ENCODE measurements at regions not wholly inside any gene's neighbourhood (a gene's known extent, or its start where the extent isn't known, plus 50 kb on each side); places are given as distances from the start of the nearest gene placed in this dataset.

- H3K4me1 ChIP-seq, result no peaks in the 10 kb centered on the region
- H3K36me3 ChIP-seq (replicated peaks), result no peaks in the 10 kb centered on the region
- peaks cover 5% of the 10 kb centered on the region; the same call in 1 of the 2 replicates for H3K27me3 ChIP-seq (ENCODE audit: low read depth)
- no peaks in the 10 kb centered on the region for H3K9me3 ChIP-seq
- H3K4me3 ChIP-seq, result no peak overlapping the region
- DNase-seq (ENCODE audit: low spot score in 2 of 2), result no peak
- in situ Hi-C loops (cut with MboI; ENCODE audit: low sequenced_read_pairs), result no loop called here
These were observed 146.4 kb upstream of the SMIM23 start for GRCh38 chr5:171639205-171639621.

GRCh38 chr5:171639966-171640365, 145.7 kb upstream of the SMIM23 start:
- in situ Hi-C loops (cut with MboI; ENCODE audit: low sequenced_read_pairs), result no loop called here
- H3K4me3 ChIP-seq, result no peak overlapping the region

GRCh38 chr5:171640480-171640879, 145.1 kb upstream of the SMIM23 start:
- Histone ChIP-seq H3K9me3 (no peaks in the 10 kb centered on the region), H3K4me3 (no peak overlapping the region), H3K27me3 (ENCODE audit: low read depth) (peaks cover 5% of the 10 kb centered on the region; the same call in 1 of the 2 replicates), H3K36me3 (replicated peaks) (no peaks in the 10 kb centered on the region), H3K4me1 (no peaks in the 10 kb centered on the region)
- DNase-seq (ENCODE audit: low spot score in 2 of 2), result no peak
- in situ Hi-C loops (cut with MboI; ENCODE audit: low sequenced_read_pairs), result no loop called here

More at GRCh38 chr5:171639966-171640365, 145.7 kb upstream of the SMIM23 start:
- Histone ChIP-seq H3K9me3 (no peaks in the 10 kb centered on the region), H3K4me1 (no peaks in the 10 kb centered on the region), H3K27me3 (ENCODE audit: low read depth) (peaks cover 5% of the 10 kb centered on the region; the same call in 1 of the 2 replicates), H3K36me3 (replicated peaks) (no peaks in the 10 kb centered on the region)
- DNase-seq (ENCODE audit: low spot score in 2 of 2), result no peak

- Histone ChIP-seq H3K9me3 (no peaks in the 10 kb centered on the region), H3K36me3 (replicated peaks) (no peaks in the 10 kb centered on the region), H3K27me3 (ENCODE audit: low read depth) (peaks cover 5% of the 10 kb centered on the region; the same call in 1 of the 2 replicates), H3K4me3 (no peak overlapping the region), H3K4me1 (no peaks in the 10 kb centered on the region)
- in situ Hi-C loops (cut with MboI; ENCODE audit: low sequenced_read_pairs), result no loop called here
- no peak for DNase-seq (ENCODE audit: low spot score in 2 of 2)
These were observed 143.7 kb upstream of the SMIM23 start for GRCh38 chr5:171641891-171642290.

- H3K9me3 ChIP-seq, result no peaks in the 10 kb centered on the region
- DNase-seq (ENCODE audit: low spot score in 2 of 2), result no peak
- in situ Hi-C loops (cut with MboI; ENCODE audit: low sequenced_read_pairs), result no loop called here
- H3K36me3 ChIP-seq (replicated peaks), result no peaks in the 10 kb centered on the region
- H3K27me3 ChIP-seq (ENCODE audit: low read depth), result no peaks in the 10 kb centered on the region
- H3K4me1 ChIP-seq, result no peaks in the 10 kb centered on the region
- H3K4me3 ChIP-seq, result no peak overlapping the region
These were observed 142.7 kb upstream of the SMIM23 start for GRCh38 chr5:171642894-171643293.

- Histone ChIP-seq H3K4me1 (no peaks in the 10 kb centered on the region), H3K9me3 (no peaks in the 10 kb centered on the region), H3K36me3 (replicated peaks) (no peaks in the 10 kb centered on the region), H3K27me3 (ENCODE audit: low read depth) (0 out of 2 replicates have a peak, but pooled peaks cover 6% of the 10 kb centered on the region), H3K4me3 (no peak overlapping the region)
- in situ Hi-C loops (cut with MboI; ENCODE audit: low sequenced_read_pairs), result no loop called here
- DNase-seq (ENCODE audit: low spot score in 2 of 2), result no peak
These were observed 141.1 kb upstream of the SMIM23 start for GRCh38 chr5:171644536-171644935.

GRCh38 chr5:171646102-171647042, 139.2 kb upstream of the SMIM23 start:
- Histone ChIP-seq H3K4me1 (no peaks in the 10 kb centered on the region), H3K27me3 (ENCODE audit: low read depth) (0 out of 2 replicates have a peak, but pooled peaks cover 6% of the 10 kb centered on the region), H3K4me3 (no peak overlapping the region), H3K36me3 (replicated peaks) (no peaks in the 10 kb centered on the region), H3K9me3 (no peaks in the 10 kb centered on the region)
- DNase-seq (ENCODE audit: low spot score in 2 of 2), result no peak
- in situ Hi-C loops (cut with MboI; ENCODE audit: low sequenced_read_pairs), result no loop called here

GRCh38 chr5:171647043-171647903, 138.3 kb upstream of the SMIM23 start:
- DNase-seq (ENCODE audit: low spot score in 2 of 2), result no peak
- H3K4me1 ChIP-seq, result no peaks in the 10 kb centered on the region
- no peaks in the 10 kb centered on the region for H3K36me3 ChIP-seq (replicated peaks)
- H3K27me3 ChIP-seq (ENCODE audit: low read depth), result 0 out of 2 replicates have a peak, but pooled peaks cover 6% of the 10 kb centered on the region
- in situ Hi-C loops (cut with MboI; ENCODE audit: low sequenced_read_pairs), result no loop called here
- no peaks in the 10 kb centered on the region for H3K9me3 ChIP-seq
- H3K4me3 ChIP-seq, result no peak overlapping the region

GRCh38 chr5:171647904-171648260, 137.7 kb upstream of the SMIM23 start:
- in situ Hi-C loops (cut with MboI; ENCODE audit: low sequenced_read_pairs), result no loop called here

GRCh38 chr5:171648279-171649074, 137.1 kb upstream of the SMIM23 start:
- no peak for DNase-seq (ENCODE audit: low spot score in 2 of 2)
- no peak overlapping the region for H3K4me3 ChIP-seq
- H3K36me3 ChIP-seq (replicated peaks), result no peaks in the 10 kb centered on the region
- no peaks in the 10 kb centered on the region for H3K4me1 ChIP-seq
- 0 out of 2 replicates have a peak, but pooled peaks cover 10% of the 10 kb centered on the region for H3K27me3 ChIP-seq (ENCODE audit: low read depth)
- no peaks in the 10 kb centered on the region for H3K9me3 ChIP-seq
- in situ Hi-C loops (cut with MboI; ENCODE audit: low sequenced_read_pairs), result no loop called here

More at GRCh38 chr5:171647904-171648260, 137.7 kb upstream of the SMIM23 start:
- Histone ChIP-seq H3K9me3 (no peaks in the 10 kb centered on the region), H3K4me3 (no peak overlapping the region), H3K36me3 (replicated peaks) (no peaks in the 10 kb centered on the region), H3K27me3 (ENCODE audit: low read depth) (0 out of 2 replicates have a peak, but pooled peaks cover 6% of the 10 kb centered on the region), H3K4me1 (no peaks in the 10 kb centered on the region)
- no peak for DNase-seq (ENCODE audit: low spot score in 2 of 2)

- H3K4me1 ChIP-seq, result no peaks in the 10 kb centered on the region
- in situ Hi-C loops (cut with MboI; ENCODE audit: low sequenced_read_pairs), result no loop called here
These were observed 136.6 kb upstream of the SMIM23 start for GRCh38 chr5:171649075-171649401.

GRCh38 chr5:171650597-171650996, 135.0 kb upstream of the SMIM23 start:
- Histone ChIP-seq H3K36me3 (replicated peaks) (no peaks in the 10 kb centered on the region), H3K9me3 (no peaks in the 10 kb centered on the region), H3K27me3 (ENCODE audit: low read depth) (0 out of 2 replicates have a peak, but pooled peaks cover 10% of the 10 kb centered on the region), H3K4me1 (no peaks in the 10 kb centered on the region), H3K4me3 (no peak overlapping the region)
- no peak for DNase-seq (ENCODE audit: low spot score in 2 of 2)
- in situ Hi-C loops (cut with MboI; ENCODE audit: low sequenced_read_pairs), result no loop called here

More at GRCh38 chr5:171649075-171649401, 136.6 kb upstream of the SMIM23 start:
- no peak for DNase-seq (ENCODE audit: low spot score in 2 of 2)
- Histone ChIP-seq H3K4me3 (no peak overlapping the region), H3K9me3 (no peaks in the 10 kb centered on the region), H3K36me3 (replicated peaks) (no peaks in the 10 kb centered on the region), H3K27me3 (ENCODE audit: low read depth) (0 out of 2 replicates have a peak, but pooled peaks cover 10% of the 10 kb centered on the region)

- no peaks in the 10 kb centered on the region for H3K4me1 ChIP-seq
- no peak overlapping the region for H3K4me3 ChIP-seq
- H3K36me3 ChIP-seq (replicated peaks), result no peaks in the 10 kb centered on the region
- in situ Hi-C loops (cut with MboI; ENCODE audit: low sequenced_read_pairs), result no loop called here
- no peak for DNase-seq (ENCODE audit: low spot score in 2 of 2)
- H3K9me3 ChIP-seq, result no peaks in the 10 kb centered on the region
- H3K27me3 ChIP-seq (ENCODE audit: low read depth), result 0 out of 2 replicates have a peak, but pooled peaks cover 10% of the 10 kb centered on the region
These were observed 134.5 kb upstream of the SMIM23 start for GRCh38 chr5:171651102-171651501.

Measured in HAP-1 (cell line).